GM18868 (cell line): ENCODE measurements at regions not wholly inside any gene's neighbourhood (a gene's known extent, or its start where the extent isn't known, plus 50 kb on each side); places are given as distances from the start of the nearest gene placed in this dataset.
A peak's percentile ranks its signal among the peaks of the same experiment; 100 is the strongest.

Experiments
- ATAC-seq: cut with Tn5 transposase; IDR thresholded peaks from one replicate; pipeline ENCODE4 v1.9.1; 2021; ENCODE audit warnings: mild to moderate bottlenecking, moderate library complexity; ENCODE audit not compliant: unreplicated experiment

DNA sequence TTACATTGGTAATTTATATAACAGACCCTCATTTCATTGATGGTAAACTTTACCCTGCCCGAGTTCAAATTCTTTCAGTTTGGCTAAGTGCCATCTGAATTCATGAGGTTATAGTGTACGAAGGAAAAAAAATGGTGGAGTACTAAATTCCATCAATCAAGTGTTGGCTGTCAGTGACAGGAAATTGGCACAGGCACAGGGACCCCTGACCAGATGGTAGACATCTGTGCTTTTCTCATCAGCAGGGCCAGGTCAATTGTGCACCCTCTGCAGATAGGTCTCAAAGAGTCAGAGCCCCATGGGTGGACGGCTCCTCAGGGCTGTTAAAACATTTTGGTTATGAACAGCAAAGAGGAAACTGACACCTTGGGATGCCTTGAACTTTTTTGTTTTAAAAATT lies 439.2 kb downstream of the SETBP1 start:
- ATAC-seq = no peak

DNA sequence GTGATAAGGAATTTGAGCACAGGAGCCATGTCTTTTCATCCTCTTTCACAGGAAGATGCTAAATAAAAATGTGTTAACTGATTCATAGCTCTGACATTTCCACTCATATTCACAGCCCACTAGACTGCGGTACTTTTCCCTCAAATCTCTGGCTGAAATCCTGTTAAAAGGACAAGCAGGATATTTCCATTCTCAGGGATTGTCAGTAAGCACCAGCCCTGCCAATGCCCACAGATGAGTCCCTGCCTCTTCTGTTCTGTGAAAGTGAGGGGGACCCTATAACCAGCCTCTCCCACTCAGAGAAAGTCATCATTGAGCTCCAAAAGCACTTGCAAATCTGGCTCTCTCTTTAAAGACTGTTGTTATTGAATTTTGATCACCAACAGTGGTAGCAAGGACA lies 440.5 kb downstream of the SETBP1 start:
- ATAC-seq = no peak

DNA sequence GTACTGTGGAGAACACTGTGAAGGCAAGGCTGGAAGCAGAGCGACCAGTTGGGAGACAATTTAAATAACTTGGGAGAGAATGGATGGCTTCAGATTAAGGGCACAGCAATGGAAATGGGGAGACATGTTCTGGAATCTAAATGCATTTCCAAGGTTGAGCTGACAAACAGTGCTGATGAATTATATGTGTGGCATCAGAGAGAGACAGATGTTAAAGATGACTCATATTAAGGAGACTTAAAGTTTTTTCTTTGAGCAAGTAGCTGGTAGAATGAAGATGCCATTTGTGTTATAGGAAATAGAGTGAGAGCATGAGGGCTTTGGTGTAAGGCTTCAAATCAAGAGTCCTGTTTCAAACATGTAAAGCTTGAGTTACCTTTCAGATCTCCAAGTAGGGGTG lies 441.8 kb downstream of the SETBP1 start:
- no peak for ATAC-seq

DNA sequence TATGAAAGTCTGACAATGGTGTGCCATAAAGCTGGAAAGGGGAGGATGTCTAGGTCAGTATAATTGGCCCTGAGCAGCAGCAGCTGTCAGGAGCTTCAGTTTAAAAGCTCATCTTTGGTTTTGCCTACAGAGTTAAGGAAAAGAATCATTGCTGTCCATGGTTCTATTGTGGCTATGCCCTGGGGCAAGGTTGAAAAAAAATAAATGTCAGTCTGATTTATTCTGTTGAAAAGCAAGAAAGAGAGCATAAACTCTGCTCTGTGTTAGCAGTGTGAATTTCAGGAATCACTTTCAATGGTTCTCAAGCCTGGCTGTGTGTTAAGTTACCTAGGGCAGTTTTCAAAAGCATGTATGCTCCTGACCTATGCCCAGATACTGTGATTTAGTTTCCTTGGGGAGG lies 446.7 kb downstream of the SETBP1 start:
- ATAC-seq = no peak

DNA sequence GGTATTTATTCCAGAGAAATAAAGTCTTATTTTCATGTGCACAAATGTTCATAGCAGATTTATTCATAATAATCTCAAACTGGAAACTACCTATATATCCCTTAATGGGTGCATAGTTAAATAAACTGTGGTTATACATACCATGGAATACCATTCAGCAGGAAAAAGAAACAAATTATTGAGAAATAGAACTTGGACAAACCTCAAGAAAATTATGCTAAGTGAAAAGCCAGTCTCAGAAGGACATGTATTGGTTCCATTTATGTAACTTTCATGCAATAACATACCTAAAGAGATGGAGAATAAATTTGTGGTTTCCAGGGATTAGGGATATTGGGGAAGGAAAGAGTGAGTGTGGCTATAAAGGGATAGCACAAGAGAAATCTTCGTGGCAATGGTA lies 452.6 kb downstream of the SETBP1 start:
- no peak for ATAC-seq

DNA sequence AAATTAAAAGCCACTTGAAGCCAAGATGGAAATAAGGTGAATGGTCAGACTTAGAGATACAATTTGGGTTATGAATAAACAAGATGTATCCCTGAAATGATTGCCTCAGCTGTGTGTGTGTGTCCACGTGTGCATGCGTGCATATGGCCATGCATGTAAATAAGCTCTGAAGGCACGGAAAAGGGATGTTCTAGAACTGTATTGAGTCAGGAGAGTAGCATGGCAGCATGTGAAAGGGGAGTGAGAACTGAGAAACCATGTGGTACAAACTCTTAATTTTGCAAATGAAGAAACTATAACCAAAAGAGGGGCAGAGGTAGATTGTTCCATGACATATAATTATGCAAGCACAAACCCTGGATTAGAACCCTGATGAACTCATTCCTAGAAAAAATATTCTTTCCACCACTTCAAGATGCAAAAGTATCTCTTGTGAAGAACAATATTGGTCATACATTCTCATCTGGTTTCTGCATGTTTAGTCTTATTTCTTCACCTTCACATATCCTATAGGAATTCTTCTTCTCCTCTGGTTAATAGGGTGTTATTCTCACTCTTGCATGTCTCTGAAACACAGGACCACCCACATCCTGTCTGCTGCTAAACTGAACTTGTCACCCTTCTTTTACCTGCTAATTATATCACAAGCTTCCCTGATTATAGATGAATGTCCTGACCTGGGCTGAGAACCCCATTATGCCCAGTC lies 455.8 kb downstream of the SETBP1 start:
- peak; percentile 55 for ATAC-seq

DNA sequence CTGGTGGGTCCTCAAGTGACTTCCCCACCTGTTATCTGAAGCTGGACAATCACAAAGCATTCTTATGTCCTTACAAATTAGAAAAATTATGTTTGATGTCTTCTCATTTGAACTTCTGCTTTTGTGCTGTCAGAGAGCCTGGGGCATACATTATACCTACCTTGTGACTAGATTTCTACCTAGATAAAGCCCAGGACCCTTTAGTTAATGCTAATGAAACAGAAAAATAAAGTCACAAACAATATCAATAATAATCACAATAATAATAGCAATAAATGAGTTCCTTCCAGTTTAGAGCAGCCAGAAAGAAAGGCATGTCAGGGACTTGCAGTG lies 456.4 kb downstream of the SETBP1 start:
- ATAC-seq = peak; percentile 36

DNA sequence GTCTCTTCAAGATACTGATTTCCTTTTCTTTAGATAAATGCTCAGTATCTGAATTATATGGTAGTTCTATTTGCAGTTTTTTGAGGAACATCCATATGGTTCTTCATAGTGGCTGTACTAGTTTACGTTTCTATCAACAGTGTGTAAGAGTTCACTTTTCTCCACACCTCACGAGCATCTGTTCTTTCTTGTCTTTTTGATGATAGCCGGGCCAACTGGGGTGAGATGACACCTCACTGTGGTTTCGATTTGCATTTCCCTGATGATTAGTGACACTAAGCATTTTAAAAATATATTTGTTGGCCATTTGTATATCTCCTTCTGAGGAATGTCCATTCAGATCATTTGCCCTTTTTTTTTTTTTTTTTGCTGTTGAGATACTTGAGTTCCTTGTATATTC lies 458.8 kb downstream of the SETBP1 start:
- ATAC-seq = no peak

DNA sequence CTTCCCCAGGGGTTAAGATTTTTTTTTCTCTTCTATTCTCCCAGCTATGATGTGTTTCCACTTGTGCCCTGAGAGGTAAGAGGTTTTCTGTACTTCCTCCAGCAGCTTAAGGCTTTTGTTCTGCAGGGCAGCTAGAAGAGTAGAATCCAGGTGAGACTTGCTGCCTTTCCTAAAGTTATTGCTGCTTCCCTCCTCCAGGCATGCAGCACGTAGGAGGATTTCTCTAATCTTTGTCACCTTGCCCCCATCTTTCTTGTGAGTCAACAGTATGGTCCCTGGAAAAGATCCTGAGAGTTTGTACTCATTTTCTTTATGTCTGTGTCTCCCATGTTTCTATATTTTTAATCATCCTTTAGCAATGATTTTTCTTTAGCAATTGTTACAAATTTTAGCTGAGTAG lies 462.2 kb downstream of the SETBP1 start:
- no peak for ATAC-seq

DNA sequence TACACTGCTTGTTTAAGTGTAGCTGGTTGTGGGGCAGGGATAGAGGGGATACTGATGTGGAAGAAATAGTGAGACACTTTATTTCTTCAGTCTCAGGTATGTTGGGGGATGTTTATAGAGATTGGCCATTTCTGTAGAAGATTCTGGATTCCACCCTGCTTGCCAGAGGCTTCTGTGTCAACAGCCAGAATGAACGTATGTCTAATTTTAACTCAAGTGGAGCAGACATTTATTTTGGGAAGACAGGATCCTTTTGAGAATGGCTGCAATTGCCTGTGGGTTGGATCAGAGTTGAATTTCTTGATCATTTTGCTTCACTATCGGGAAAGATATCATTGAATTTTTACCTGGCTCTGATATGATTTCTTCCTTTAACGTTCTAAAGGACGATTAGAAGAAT lies 465.6 kb upstream of the SLC14A2 start:
- no peak for ATAC-seq

DNA sequence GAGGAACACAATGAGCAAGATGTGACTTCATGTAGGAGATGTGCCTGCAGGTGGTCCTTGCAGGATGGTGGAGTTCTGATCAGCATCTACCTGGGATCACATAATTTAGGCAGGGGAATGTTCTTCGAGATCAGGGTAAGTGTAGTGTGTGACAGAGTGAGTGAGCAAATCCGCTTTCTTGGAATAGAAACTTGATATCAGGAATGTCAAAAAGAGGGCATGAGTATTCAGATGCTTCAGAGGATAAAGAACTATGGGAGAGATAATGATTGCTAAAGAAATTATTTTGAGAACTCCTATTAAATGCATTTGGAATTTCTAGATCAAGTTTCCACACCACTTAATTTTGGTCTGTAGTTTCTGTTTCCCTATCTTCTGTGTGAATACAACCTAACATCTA lies 463.6 kb upstream of the SLC14A2 start:
- no peak for ATAC-seq

DNA sequence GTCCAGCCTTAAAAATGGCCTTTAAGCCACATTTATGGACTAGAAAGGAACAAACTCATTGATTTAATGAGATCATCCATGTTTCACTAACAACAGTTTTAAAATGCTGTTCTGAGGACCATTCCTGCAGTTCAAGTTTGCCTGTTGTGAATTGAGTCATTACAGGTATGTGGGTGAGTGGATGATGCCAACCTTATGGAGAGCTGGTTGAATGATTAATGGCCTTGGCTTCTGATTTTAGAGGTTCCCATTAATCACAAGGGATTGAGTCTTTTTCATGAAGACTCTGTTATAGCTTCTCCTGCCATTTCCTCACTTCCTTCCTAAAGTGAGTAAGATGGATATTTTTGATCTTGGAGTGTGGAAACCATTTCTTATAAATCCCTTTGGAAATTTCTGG lies 459.8 kb upstream of the SLC14A2 start:
- no peak for ATAC-seq

DNA sequence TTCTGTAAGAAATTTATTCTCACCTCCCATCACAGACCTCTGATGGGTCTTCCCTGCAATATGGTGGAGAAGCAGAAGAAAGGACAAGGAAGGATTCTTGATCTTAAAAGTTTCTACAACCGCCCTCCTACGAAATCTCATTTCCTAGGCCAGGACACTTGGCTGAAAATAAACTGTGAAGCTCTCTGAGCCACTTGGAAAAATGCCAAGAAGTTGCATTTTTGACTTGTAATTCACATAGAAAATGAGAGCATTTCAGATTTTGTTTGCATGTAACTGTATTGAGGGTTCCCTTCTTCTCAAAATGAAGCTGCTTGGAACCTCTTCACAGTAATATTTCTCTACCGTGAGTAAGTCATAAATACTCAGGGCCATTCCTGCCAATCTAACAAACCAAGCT lies 458.3 kb upstream of the SLC14A2 start:
- no peak for ATAC-seq

DNA sequence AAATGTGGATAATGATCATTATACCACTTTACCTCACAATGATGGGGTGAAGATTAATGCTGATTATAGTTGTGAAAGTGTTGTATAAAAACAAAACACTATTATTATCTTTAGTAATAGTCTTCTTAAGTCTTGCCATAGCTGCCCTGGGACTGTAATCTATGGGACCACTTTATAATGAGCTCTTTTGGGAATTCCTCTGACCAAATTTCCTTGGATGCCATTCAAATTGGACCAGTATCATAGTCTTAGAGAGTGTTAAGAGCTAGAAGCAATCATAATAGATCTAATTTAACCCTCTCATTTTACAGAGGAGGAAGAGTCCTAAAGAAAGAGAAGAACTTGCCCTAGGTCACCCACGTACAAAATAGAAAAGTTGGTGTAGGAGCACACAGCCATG lies 457.7 kb upstream of the SLC14A2 start:
- ATAC-seq = no peak

DNA sequence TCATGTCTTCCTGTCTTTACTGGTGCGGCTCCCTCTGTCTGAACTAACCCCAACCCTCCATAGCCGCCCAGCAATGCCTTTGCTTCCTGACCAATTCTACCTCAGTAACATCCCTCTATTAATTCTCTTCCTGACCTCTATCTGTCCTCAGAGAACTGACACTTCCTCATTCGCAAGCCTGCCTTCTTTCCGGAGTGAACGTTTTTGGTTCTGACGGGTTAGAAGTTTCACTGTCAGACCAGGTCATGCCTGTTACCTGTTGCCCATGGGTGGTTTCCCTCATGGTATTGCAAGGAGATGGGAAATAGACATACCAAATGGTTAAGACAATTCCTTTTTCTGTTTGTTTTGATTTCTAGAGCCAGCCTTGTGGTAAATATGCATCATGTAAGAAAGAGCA lies 453.4 kb upstream of the SLC14A2 start:
- ATAC-seq = peak; percentile 85

DNA sequence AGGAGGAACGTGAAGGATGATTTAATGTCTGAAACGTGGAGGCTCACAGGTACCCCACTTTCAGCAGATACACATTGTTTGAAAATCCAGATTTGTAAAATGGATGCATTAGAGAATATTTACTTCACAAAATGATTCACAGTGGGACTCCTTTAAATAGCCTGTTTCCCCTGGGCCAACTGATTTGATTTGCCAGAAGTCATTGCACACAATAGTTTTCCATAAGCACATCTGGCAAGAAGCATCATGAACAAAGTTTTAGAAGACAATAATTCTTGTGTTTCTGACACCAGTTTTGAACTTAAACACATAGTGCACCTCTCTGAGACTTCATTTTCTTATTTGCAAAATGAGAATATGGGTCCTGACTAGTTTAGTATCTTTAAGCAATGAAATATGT lies 451.4 kb upstream of the SLC14A2 start:
- ATAC-seq = no peak

DNA sequence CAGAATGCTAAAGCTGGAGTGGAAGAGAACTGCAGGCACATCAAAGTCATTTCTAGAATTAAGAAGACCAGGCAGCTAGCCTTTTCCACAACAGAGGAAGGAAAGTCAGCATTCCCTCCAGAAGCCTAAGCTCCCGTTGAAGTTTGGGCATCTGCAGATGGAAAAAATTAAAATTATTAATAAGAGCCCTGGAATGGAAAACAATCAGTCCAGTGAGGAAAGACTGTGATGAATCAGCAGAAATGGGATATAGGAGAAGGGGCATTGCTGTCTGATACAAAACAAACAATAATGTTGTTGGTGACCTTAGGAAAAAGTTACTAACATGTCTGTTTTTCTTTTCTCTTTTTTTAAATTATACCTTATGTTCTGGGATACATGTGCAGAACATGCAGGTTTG lies 450.7 kb upstream of the SLC14A2 start:
- ATAC-seq = no peak

DNA sequence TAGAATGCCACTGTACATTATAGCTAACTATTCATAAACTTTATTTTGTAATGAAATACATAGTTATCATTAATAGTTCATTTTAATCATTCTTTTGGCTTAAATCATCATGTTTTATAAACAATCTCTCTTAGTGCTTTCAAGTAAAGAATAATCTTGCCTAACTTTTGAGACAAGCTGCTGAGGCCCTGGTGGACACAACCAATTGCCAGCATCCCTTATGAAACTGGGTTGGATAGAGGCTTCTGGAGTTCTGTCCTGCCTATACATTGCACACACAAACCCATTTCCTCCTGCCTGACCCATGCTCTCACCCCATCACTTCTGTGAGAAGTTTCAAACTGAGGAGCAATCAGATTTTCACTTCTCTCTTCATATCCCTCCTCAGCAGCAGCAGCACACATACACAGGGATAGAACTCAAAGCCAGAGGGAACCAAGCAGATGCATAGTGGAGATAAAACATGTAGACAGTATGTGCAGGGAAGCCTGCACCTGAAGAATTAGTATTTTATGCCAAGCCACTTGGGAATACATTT lies 450.0 kb upstream of the SLC14A2 start:
- ATAC-seq = no peak

DNA sequence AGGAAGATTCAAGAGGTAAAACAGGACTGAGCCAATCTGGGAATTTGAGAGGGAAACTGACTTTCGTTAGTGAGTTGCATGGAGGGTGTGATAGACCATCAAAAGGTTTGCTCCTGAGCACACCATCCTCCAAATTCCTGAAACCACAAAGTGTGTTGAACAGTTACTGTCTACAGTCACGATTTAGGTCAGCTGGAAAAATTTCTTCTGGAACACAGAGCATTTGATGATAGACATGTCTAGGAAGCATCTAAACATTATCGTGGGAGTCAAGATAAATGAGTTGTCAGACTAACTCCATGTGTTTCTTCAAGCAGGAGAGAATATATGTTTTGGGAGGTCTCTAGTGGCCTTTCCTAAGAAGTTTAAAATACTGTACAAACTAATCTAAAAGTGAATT lies 449.4 kb upstream of the SLC14A2 start:
- ATAC-seq = no peak

DNA sequence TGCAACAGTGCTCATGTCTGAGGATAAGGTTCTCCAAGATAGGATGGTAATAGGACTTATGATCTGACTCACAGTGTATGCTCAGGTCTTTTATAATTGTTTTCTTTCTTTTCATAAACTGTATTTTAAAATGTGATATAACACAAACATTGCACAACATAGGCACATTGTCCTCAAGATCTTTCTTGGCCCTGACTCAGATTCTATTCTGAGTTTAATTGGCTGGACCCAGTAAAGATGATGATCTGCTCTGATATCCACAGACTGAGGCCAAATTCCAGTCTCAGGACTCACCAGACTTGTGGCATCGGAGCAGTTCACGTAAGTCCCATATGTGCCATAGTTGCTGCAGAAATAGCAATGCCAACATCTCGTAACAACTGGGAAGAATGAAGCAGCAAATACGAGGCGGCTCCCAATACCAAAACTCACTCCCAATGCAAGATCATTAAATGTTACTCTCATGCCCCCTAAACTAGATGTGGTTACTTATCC lies 448.9 kb upstream of the SLC14A2 start:
- ATAC-seq = no peak

DNA sequence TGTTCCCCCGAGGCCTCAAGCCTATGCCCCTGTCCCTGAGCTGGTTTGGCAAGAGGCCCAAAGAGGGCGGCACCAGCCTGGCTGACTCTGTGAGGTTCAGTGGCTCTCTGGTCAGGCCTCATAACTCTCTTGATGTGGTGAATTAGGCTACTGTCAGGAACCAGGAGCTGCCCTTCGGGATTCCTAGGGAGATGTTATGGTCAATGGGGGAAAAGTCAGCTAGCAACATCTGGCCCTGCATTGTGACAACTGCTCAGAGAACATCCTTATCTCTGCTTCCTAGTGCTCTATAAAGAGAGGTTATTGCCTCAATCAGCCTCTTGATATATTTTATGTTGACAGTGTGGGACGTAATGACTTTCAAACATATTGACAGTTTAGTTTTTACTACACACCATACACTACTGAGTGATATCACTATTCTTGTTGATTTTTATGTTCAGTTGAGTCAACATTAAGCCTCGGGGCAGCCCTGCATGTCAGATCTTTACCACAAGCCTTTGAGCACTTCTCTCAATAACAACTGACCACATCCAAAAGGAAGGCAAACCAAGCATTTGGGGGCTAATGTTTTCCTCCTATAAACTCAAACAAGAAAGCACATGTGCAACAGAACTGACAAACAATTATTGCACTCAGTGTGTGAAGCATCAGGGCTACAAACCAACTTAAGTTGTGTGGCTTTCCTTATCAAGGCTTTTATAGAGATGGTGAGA lies 448.3 kb upstream of the SLC14A2 start:
- peak; percentile 69 for ATAC-seq

DNA sequence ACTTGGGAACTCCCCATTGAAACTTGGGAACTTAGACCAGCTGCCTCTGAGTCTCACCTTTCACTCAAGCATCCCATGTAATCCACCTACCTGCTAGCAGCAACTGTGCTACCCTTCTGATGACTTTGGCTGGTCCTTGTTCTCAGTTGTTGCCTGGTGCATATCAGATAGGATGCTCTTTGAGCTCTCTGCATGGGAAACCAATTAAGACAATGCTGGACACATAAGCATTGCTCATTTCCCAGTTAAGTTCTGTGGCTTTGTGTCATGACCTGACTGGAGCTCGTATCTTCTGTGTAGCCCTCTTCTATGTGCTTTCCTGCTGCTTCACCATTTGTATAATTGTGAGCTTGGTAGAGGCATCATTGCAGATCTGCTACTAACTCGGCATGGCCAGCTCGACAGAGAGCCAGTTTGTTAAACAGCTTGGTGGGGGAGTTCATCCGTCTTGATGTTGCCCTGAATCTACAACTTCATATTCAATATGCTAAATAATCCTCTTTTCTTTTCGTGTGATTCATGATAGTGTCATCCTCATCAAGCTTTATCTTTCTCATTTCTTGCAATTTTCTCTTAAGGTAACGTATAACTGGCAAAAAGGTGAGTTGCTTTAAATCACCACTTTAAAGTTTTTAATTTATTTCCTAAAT lies 447.5 kb upstream of the SLC14A2 start:
- ATAC-seq = no peak
